Right lobe of liver (tissue), 4 donors: ENCODE measurements at regions not wholly inside any gene's neighbourhood (a gene's known extent, or its start where the extent isn't known, plus 50 kb on each side); places are given as distances from the start of the nearest gene placed in this dataset.

Experiments used
- CTCF ChIP-seq, 4 donors: fragments of 200-600 bp in 3 of 4; fragments of 450-650 bp in 1 of 4; IDR thresholded peaks; one replicate each; pipeline versions ENCODE4 v1.5.1 to v1.8.0; 2016 to 2022; ENCODE audit warnings: antibody characterized with exemption in 4 of 4, mild to moderate bottlenecking in 2 of 4
- POLR2A ChIP-seq: fragments of 450-650 bp; IDR thresholded peaks from one replicate; pipeline ENCODE4 v1.6.1; 2017; ENCODE audit warnings: antibody characterized with exemption, mild to moderate bottlenecking
- donor health status: DM: no; HTN: no; CAD: no.
- donor health status: DM: no; HTN: no; CAD: no.
- donor health status: DM: no; HTN: yes; CAD: no.

- no peak for TF ChIP-seq CTCF (IDR thresholded peaks at IDR 0.05)
- no peak for TF ChIP-seq POLR2A
Measured at GRCh38 chr6:21759721-21760120, 166.2 kb downstream of the SOX4 start.
